NAMALWA (cell line): ENCODE measurements at regions not wholly inside any gene's neighbourhood (a gene's known extent, or its start where the extent isn't known, plus 50 kb on each side); places are given as distances from the start of the nearest gene placed in this dataset.

Experiments used
- DNase-seq: peaks from one replicate; pipeline ENCODE4 v3.0.0-alpha.2; 2015; ENCODE audit warnings: low spot score

GRCh38 chr12:84676787-84677186, 235.8 kb downstream of the SLC6A15 start:
- no peak for DNase-seq

GRCh38 chr12:84661786-84662185, 250.8 kb downstream of the SLC6A15 start:
- no peak for DNase-seq

- no peak for DNase-seq
Measured at GRCh38 chr12:84660139-84660538, 252.5 kb downstream of the SLC6A15 start.

- DNase-seq: no peak
Measured at GRCh38 chr12:84658877-84659276, 253.7 kb downstream of the SLC6A15 start.

- DNase-seq: no peak
Measured at GRCh38 chr12:84656705-84657104, 255.9 kb downstream of the SLC6A15 start.

- no peak for DNase-seq
Measured at GRCh38 chr12:84653482-84653881, 259.1 kb downstream of the SLC6A15 start.

- no peak for DNase-seq
Measured at GRCh38 chr12:84648425-84648824, 264.2 kb downstream of the SLC6A15 start.

GRCh38 chr12:84644908-84645307, 267.7 kb downstream of the SLC6A15 start:
- DNase-seq: no peak

- DNase-seq: no peak
Measured at GRCh38 chr12:84643993-84644392, 268.6 kb downstream of the SLC6A15 start.

- DNase-seq: no peak
Measured at GRCh38 chr12:84641940-84642545, 270.6 kb downstream of the SLC6A15 start.

- no peak for DNase-seq
Measured at GRCh38 chr12:84638811-84639368, 273.7 kb downstream of the SLC6A15 start.

GRCh38 chr12:84637926-84638325, 274.7 kb downstream of the SLC6A15 start:
- DNase-seq: no peak

- no peak for DNase-seq
Measured at GRCh38 chr12:84636801-84637290, 275.8 kb downstream of the SLC6A15 start.

GRCh38 chr12:84634526-84634925, 278.1 kb downstream of the SLC6A15 start:
- DNase-seq: no peak

GRCh38 chr12:84632556-84632955, 280.0 kb downstream of the SLC6A15 start:
- no peak for DNase-seq

GRCh38 chr12:84631020-84631419, 281.6 kb downstream of the SLC6A15 start:
- DNase-seq: no peak

GRCh38 chr12:84627593-84627992, 285.0 kb downstream of the SLC6A15 start:
- no peak for DNase-seq

- DNase-seq: no peak
Measured at GRCh38 chr12:84624601-84625000, 288.0 kb downstream of the SLC6A15 start.

GRCh38 chr12:84619053-84619571, 293.5 kb downstream of the SLC6A15 start:
- DNase-seq: no peak

GRCh38 chr12:84607170-84607819, 305.3 kb downstream of the SLC6A15 start:
- no peak for DNase-seq

GRCh38 chr12:84605983-84606382, 306.6 kb downstream of the SLC6A15 start:
- no peak for DNase-seq

- DNase-seq: no peak
Measured at GRCh38 chr12:84604551-84604950, 308.0 kb downstream of the SLC6A15 start.
